GM21737 (cell line): ENCODE measurements at regions not wholly inside any gene's neighbourhood (a gene's known extent, or its start where the extent isn't known, plus 50 kb on each side); places are given as distances from the start of the nearest gene placed in this dataset.

Source experiments
- ATAC-seq: cut with Tn5 transposase; IDR thresholded peaks from one replicate; pipeline ENCODE4 v1.9.1; 2021; ENCODE audit warnings: mild to moderate bottlenecking, moderate library complexity; ENCODE audit not compliant: unreplicated experiment

GRCh38 chr6:169902070-169902469 lies 150.6 kb downstream of the ERMARD start:
- no peak for ATAC-seq

GRCh38 chr6:169899481-169900145 lies 148.2 kb downstream of the ERMARD start:
- ATAC-seq = no peak

DNA sequence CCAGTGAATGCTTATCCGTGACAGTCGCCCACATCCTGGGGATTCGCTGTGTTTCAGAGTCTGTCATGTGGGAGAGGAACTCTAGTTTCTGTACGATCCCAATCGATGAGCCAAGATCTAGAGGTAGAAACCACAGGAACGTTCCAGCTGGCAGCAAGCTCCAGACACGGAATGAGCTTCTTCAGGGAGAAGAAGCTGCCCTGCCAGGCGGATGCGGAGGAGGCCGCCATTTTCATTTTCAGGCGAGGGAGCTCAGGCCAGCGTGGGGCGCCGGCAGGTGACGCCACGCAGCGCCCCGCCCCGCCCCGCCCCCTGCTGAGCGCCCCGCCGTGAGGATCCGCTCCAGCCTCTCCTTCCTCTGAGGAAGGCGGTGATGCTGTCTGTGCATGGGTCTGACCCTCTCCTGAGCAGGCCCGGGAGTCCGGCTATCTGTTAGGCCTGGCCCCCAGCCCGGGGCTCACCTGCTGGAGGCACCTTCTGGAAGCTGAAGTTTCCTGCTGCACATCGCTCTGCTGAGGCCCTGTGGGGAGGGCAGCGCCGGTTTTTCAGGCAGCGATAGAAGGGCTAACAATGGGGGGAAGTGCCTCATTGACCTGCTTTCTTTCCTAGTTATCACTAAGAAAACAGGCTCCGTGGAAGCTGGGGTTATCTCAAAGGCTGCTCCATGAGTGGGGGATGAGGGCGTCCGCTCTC lies 147.5 kb downstream of the ERMARD start:
- no peak for ATAC-seq

GRCh38 chr6:169897601-169898358 lies 146.4 kb downstream of the ERMARD start:
- no peak for ATAC-seq

- ATAC-seq = no peak
Observed at GRCh38 chr6:169896826-169897456, 145.5 kb downstream of the ERMARD start.

GRCh38 chr6:169895926-169896761 lies 144.7 kb downstream of the ERMARD start:
- ATAC-seq = no peak

GRCh38 chr6:169895000-169895759 lies 143.8 kb downstream of the ERMARD start:
- no peak for ATAC-seq

GRCh38 chr6:169894377-169894960 lies 143.0 kb downstream of the ERMARD start:
- ATAC-seq = no peak

DNA sequence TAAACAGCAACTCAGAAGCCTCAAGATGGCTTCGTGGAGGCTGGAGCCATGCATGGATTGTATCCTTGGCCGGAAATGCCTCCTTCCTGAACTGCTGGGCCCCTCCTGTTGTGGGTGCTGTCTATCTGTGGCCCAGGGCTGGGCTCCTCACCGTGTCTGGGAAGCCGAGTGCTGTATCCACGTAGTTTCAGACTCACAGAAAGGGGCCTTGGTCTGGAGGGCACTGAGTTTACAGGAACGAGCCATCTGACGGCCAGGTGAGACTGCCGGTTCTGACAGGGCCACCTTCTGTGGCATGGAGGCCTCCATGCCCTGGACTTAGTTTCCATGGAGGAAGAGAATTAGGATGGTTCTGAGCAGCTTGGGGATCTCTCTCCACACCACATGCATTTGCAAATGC lies 142.2 kb downstream of the ERMARD start:
- no peak for ATAC-seq

DNA sequence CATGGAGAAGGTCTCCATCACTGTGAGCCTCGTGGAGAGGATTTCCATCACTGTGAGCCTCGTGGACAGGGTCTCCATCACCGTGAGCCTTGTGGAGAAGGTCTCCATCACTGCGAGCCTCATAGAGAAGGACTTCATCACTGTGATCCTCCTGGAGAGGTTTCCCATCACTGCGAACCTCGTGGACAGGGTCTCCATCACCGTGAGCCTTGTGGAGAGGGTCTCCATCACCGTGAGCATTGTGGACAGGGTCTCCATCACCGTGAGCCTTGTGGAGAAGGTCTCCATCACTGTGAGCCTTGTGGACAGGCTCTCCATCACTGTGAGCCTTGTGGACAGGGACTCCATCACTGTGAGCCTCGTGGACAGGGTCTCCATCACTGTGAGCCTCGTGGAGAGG lies 140.4 kb downstream of the ERMARD start:
- no peak for ATAC-seq

DNA sequence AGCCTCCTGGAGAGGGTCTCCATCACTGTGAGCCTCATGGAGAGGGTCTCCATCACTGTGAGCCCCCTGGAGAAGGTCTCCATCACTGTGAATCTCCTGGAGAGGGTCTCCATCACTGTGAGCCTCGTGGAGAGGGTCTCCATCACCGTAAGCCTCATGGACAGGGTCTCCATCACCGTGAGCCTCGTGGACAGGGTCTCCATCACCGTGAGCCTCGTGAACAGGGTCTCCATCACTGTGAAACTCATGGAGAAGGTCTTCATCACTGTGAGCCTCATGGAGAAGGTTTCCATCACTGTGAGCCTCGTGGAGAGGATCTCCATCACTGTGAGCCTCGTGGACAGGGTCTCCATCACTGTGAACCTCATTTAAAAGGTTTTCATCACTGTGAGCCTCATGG lies 140.0 kb downstream of the ERMARD start:
- no peak for ATAC-seq

DNA sequence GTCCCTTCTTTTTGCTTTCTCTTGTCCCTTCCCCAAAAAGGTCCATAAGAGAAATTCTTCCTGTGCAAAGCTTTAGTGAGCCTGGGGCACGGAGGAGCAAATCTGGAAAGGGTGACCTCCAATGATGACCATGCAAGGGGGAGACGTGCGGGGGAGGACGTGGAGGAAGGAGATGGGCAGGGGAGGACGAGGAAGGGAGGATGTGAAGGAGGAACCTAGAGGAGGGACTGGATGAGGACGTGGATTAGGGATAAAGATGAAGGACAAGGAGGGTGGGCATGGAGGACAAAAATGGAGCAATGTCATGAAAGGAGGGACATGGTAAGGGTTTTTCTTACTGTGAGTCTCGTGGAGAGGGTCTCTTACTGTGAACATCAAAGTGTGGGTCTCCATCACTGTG lies 139.5 kb downstream of the ERMARD start:
- ATAC-seq = no peak

DNA sequence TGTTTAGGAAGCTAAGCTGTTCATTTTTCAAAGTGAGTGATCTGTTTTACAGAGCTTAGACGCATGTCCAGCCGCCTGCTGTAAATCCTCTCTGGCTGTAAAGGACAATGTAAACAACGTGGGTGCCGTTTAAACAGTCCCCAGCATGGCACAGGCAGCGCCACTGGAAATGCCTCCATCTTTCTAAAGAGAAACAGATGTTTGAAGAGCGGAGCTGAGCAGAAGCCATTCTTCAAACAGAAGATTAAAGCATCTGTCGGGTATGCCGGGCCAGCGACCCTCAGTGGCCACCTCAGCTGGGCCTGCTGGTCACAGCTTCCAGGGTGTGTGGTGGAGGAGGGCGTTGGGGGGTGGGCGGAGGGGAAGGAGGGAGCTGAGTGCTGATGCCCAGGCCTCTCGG lies 138.6 kb downstream of the ERMARD start:
- ATAC-seq = no peak

- ATAC-seq = no peak
Observed at GRCh38 chr6:169887529-169888140, 136.2 kb downstream of the ERMARD start.

DNA sequence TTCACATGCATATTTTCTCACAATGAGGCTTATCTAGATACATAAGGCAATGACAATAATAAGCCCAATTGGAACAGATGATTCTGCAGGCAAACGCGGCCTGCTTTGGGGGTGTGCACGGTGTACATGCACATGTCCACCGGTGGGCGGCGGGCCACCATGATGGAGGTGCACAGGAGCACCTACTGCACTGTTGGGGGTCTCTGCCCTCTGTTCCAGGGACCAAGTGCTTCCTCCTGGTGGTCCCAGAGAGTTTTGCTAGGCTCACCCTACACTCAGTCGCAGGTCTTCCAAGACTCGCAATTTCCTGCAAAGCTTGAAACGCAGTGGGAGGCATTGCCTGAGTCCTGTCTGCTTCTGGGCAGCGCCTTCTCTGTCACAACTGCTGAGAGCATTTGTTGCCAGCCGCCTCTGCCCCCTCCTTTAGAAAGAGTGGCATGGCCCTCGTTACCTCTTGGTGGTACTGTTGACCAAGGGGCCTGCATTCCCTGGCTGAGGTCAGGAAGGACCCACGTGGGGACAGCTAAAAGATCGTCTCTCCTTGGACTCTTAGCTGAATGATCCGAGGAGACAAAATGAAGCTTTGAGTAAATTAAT lies 135.3 kb downstream of the ERMARD start:
- ATAC-seq = no peak

- ATAC-seq = no peak
Observed at GRCh38 chr6:169885831-169886230, 134.4 kb downstream of the ERMARD start.

- ATAC-seq = no peak
Observed at GRCh38 chr6:169885131-169885530, 133.7 kb downstream of the ERMARD start.

- ATAC-seq = no peak
Observed at GRCh38 chr6:169884158-169884557, 132.7 kb downstream of the ERMARD start.

DNA sequence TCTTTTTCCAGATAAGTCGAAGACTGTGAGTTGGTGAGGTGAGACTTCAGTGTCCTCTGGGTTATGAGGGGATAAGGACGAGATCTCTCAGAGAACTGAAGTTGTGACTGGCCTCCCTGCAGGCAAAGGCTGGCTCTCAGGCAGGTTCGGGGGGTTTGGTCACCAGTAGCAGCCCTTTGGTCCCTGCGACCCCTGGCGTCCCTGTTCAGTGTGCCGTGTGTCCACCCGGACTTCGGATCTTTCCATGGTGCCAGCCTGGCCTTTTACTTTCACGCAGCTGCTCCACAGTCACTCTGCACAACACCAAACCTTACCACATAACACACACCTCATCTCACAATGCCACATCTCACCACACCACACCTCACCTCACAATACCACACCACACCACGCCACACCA lies 131.9 kb downstream of the ERMARD start:
- ATAC-seq = no peak
